Keratinocyte (primary cell): ENCODE measurements at regions not wholly inside any gene's neighbourhood (a gene's known extent, or its start where the extent isn't known, plus 50 kb on each side); places are given as distances from the start of the nearest gene placed in this dataset.

Source experiments
- EZH2 ChIP-seq: IDR thresholded peaks from one replicate; pipeline ENCODE4 v1.6.1; 2012; ENCODE audit warnings: inconsistent platforms, mild to moderate bottlenecking, low read length, moderate library complexity
- TF ChIP-seq, protein P1 (sequence below), 3 experiments: IDR thresholded peaks in 1 of 3; conservative IDR thresholded peaks in 1 of 3; optimal IDR thresholded peaks in 1 of 3; 2 replicates in 2 of 3; 3 replicates in 1 of 3; pipeline versions ENCODE3 to v1.5.1; 2011; ENCODE audit warnings: low read length in 3 of 3, mild to moderate bottlenecking in 3 of 3, moderate library complexity in 2 of 3, control low read depth in 1 of 3, inconsistent platforms in 1 of 3; ENCODE audit not compliant: insufficient read depth in 2 of 3; ENCODE audit errors: extremely low read depth in 1 of 3

DNA sequence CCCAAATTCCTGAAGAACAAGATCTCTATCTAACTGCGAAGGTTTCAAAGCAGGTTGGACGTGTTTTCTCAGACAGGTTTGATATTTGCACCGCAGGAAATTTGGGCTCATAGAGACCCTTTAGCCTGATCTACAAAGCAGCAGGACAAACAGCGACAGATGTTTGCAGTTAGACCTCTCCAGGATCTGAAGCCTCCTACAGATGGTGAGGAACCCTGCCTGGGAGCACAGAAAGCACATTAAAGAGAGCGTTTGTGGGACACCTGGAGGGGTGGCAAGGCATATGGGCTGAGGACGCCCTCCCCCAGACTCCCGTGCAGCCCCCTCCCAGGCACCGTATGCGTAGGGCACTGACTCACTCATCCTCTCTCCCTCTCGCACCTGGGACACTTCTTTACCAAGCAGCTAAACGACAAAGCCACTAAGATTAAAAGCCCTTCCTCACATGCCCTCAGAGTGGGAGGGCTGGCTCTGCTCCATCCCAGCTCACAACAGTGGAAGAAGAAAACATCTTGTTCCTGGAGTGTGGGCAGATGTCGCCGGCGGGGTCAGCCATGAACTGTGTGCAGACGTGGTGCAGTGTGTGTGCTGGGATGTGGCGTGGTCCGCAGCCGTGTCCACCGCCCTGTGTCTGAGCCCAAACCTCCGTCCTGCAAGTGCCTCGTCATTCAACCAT, 249.7 kb upstream of the AFDN start:
- TF ChIP-seq, protein P1, sequence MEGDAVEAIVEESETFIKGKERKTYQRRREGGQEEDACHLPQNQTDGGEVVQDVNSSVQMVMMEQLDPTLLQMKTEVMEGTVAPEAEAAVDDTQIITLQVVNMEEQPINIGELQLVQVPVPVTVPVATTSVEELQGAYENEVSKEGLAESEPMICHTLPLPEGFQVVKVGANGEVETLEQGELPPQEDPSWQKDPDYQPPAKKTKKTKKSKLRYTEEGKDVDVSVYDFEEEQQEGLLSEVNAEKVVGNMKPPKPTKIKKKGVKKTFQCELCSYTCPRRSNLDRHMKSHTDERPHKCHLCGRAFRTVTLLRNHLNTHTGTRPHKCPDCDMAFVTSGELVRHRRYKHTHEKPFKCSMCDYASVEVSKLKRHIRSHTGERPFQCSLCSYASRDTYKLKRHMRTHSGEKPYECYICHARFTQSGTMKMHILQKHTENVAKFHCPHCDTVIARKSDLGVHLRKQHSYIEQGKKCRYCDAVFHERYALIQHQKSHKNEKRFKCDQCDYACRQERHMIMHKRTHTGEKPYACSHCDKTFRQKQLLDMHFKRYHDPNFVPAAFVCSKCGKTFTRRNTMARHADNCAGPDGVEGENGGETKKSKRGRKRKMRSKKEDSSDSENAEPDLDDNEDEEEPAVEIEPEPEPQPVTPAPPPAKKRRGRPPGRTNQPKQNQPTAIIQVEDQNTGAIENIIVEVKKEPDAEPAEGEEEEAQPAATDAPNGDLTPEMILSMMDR (optimal IDR thresholded peaks at IDR 0.05 in 1 of 3, IDR thresholded peaks at IDR 0.05 in 1 of 3, conservative IDR thresholded peaks at IDR 0.05 in 1 of 3; ENCODE audit: extremely low read depth in 1 of 3, insufficient read depth in 2 of 3, low read length in 3 of 3), result no peak
- TF ChIP-seq EZH2, result no peak
